ENCODE measurements at regions not wholly inside any gene's neighbourhood (a gene's known extent, or its start where the extent isn't known, plus 50 kb on each side); places are given as distances from the start of the nearest gene placed in this dataset.
"Not testable (repeated sequence)": the region's sequence is repeated elsewhere in the genome, so short reads cannot be mapped to it uniquely, and the experiment has no call there.

DNA sequence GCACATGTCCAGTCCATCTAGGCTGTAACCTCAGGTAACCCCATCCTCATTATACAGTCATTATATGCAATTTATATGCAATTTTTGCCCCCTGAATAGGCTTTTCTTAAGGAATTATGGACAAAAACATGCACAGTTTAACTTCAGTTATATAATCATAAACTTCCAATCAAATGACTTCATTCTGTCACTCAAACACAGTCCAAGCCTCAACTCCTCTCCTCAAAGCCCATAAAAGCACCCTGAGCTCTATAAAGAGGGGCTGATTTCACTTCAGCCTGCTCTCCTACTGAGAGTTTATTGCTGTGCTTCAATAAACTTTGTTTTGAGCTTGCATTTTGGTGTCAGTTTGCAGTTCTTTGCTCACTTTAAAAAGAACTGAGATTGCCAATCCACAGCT is 1805.5 kb downstream of the BRINP3 start:
- no peak for DNase-seq (ENCODE audit: low read depth, low spot score)

DNA sequence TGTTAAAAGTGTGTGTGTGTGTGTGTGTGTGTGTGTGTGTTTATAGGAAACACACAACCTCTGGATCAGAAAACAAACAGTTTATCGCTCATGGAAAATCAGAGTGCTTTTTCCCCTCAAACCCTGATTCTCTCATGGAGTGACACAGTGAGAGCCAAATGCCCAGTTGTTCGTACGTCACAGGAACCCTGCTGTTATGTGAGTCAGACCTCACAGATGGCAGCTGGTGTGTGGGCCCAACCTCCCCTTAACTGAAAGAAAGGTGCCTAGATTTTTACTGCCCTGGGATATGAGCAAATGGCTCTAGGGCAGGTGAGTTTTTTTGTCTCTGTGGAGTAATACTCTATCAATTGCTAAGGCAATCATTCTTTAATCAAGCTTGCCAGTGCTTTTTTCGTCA is 1788.1 kb downstream of the BRINP3 start:
- DNase-seq (ENCODE audit: low read depth, low spot score), result no peak

- DNase-seq (ENCODE audit: low read depth, low spot score), result no peak
Measured at GRCh38 chr1:188700116-188700515, 1777.5 kb downstream of the BRINP3 start.

- DNase-seq (ENCODE audit: low read depth, low spot score), result no peak
Measured at GRCh38 chr1:188706742-188707141, 1770.9 kb downstream of the BRINP3 start.

DNA sequence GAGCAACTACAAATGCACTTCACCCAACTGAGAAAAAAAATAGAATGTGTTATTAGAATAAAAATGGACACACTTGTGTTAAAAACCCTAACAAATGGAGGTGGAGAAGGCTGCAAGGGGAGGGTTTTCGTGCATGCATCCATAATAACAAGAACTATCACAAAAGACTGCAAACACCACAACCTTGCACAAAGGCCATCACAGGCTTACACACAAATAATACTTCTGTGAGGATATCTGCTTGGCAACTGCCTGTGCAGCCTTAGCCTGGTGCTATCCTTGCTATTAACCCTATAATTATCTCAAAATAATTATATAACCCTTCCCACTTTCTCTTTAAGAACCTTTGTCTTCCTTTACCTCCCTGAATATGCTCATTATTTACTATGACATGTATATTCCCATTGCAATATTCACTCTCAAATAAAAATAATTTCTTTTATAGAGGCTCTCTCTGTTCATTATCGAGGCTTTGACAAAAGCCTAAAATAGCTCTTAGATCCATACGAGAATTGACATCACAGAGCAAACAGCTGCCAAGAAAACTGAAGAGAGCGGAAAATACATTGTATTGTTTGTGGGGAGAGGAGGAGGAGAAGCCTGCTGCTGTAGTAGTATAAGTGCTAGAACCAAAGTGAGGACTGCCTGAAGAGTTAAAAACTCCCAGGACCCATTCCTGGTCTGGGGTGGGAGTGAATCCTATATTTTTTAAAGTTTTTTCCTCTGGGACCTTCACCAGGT is 1768.7 kb downstream of the BRINP3 start:
- DNase-seq (ENCODE audit: low read depth, low spot score), result no peak

GRCh38 chr1:188715566-188715965 is 1762.1 kb downstream of the BRINP3 start:
- DNase-seq (ENCODE audit: low read depth, low spot score), result no peak

DNA sequence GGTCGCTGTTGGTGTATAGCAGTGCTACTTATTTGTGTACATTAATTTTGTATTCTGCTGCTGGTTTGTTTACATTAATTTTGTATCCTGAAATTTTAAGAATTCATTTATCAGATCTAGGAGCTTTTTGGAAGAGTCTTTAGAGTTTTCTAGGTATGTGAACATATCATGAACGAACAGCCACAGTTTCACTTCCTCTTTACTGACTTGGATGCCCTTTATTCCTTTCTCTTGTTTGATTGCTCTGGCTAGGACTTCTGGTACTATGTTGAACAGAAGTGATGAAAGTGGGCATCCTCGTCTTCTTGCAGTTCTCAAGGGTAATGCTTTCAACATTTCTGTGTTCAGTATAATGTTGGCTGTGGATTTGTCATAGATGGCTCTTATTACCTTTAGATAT is 1757.9 kb downstream of the BRINP3 start:
- DNase-seq (ENCODE audit: low read depth, low spot score), result no peak

DNA sequence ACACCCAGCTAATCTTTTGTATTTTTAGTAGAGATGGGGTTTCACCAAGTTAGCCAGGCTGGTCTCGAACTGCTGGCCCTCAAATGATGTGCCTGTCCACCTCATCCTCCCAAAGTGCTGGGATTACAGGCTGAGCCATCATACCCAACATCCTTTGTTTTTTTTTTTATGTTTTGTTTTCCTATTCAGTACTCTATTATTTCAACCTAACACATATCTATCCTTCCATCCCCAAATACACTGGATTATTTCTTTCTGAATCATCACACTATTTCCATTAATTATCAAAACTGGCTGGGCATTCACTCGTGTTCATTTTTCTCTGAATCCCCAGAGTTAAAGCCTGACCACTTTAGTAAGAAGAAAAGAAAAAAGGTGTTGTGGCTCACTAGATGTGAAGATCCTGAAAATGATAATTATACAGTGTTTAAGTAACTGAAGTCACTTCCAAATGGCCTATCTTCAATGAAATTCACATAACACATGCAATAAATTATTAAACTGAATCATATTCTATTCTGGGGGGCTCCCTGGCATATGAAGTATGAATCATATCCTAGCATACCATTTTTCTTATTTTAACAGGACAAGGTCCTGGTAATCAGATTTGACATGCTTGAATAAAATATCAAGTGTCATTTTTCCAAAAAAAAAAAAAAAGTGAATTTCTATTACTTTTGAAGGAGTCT is 1754.2 kb downstream of the BRINP3 start:
- no peak for DNase-seq (ENCODE audit: low read depth, low spot score)

DNA sequence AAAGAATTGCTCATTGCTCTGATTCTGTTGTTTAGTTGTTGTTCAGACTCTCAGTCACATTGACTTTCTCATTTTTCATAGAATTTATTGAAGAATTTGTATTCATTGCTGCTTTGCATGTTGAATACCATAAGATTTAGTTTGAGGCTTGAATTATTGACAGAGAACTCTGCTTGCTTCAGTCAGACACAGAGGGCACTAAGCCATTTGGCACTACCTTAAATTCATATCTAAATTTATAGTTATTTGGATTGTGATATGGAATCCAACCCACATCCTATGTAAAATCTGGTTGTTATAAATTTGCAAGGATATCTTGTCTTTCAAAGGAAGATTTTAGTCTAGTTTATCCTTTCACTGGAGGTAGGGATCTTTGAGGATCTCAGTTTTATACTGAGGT is 1748.6 kb downstream of the BRINP3 start:
- DNase-seq (ENCODE audit: low read depth, low spot score), result no peak

- DNase-seq (ENCODE audit: low read depth, low spot score), result no peak
Measured at GRCh38 chr1:188735567-188735966, 1742.1 kb downstream of the BRINP3 start.

GRCh38 chr1:188749275-188749674 is 1728.4 kb downstream of the BRINP3 start:
- DNase-seq (ENCODE audit: low read depth, low spot score), result not testable (repeated sequence)

- not testable (repeated sequence) for DNase-seq (ENCODE audit: low read depth, low spot score)
Measured at GRCh38 chr1:188752027-188752426, 1725.6 kb downstream of the BRINP3 start.

DNA sequence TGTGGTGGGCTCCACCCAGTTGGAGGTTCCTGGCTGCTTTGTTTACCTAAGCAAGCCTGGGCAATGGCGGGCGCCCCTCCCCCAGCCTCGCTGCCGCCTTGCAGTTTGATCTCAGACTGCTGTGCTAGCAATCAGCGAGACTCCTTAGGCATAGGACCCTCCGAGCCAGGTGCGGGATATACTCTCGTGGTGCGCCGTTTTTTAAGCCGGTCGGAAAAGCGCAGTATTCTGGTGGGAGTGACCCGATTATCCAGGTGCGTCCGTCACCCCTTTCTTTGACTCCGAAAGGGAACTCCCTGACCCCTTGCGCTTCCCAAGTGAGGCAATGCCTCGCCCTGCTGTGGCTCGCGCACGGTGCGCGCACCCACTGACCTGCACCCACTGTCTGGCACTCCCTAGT is 1719.9 kb downstream of the BRINP3 start:
- not testable (repeated sequence) for DNase-seq (ENCODE audit: low read depth, low spot score)

GRCh38 chr1:188761226-188761625 is 1716.4 kb downstream of the BRINP3 start:
- no peak for DNase-seq (ENCODE audit: low read depth, low spot score)

DNA sequence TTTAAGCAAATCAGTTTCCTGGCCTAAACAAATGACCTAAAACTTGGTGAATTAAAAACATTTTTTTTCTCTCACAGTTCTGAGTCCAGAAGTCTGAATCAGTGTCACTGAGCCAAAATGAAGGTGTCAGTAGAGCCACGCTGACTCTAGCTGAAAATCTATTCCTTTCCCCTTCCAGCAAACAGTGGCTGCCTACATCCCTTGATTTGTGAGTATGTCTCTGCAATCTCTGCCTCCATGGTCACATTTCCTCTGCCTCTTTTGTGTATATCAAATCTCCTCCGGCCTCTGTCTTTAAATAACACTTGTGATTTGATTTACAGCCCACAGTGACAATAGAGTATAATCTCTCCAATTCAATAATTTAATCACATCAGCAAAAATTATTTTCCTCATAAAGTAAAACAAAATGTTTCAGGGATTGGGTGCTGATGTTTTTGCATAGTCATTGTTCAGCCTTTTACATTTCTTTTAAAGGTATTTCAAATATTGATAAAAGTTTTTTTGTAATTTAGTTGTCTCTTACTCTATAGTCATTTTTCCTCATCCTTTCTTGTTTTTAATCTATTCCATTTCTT is 1715.4 kb downstream of the BRINP3 start:
- no peak for DNase-seq (ENCODE audit: low read depth, low spot score)

DNA sequence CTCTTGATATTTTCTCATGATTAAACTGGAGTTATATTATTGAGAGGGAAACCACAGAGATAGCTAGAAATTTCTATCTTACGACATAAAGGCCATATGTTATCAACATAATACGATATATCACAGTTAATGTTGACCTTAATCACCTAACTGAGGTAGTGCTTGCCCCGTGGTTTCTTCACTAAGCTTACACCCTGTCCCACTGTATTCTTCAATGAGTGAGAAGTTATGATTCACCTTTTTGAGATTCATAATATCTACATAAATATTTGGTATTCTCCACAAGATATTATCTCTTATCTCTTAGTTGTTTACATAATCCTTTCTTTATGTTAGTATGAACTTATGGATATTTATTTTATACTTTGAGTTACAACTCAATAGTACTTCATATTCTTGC is 1714.1 kb downstream of the BRINP3 start:
- DNase-seq (ENCODE audit: low read depth, low spot score), result no peak

GRCh38 chr1:188769181-188769580 is 1708.5 kb downstream of the BRINP3 start:
- DNase-seq (ENCODE audit: low read depth, low spot score), result no peak

DNA sequence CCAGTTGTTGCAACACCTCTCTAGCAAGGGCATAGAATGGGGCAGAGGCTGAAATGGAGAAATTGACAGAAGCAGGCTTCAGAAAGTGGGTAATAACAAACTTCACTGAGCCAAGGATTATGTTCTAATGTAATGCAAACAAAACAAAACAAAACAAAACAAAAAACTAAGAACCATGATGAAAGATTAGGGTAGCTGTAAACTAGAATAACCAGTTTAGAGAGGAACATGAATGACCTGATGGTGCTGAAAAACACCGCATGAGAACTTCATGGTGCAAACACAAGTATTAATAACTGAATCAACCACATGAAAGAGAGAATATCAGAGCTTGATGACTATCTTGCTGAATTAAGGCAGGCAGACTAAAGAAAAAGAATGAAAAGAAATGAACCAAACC is 1707.7 kb downstream of the BRINP3 start:
- DNase-seq (ENCODE audit: low read depth, low spot score), result no peak

DNA sequence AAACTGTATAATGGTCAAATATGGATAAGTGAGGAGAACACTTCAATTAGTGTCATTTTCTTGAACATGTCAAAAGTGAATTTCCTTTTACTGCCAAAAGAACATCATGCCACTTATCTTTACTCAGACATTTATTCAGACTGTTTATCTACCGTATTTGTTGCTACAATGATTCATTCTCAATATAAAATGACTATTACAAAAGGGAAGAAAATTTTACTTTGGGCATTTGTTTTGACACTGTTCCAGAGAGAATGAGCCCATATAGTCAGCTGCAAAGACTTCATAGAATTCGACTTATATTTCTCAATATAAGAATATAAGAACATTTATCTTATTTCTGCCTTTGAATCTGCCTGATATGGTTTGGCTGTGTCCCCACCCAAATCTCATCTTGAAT is 1699.1 kb downstream of the BRINP3 start:
- no peak for DNase-seq (ENCODE audit: low read depth, low spot score)

- DNase-seq (ENCODE audit: low read depth, low spot score), result no peak
Measured at GRCh38 chr1:188782220-188782841, 1695.3 kb downstream of the BRINP3 start.

GRCh38 chr1:188794969-188795368 is 1682.7 kb downstream of the BRINP3 start:
- DNase-seq (ENCODE audit: low read depth, low spot score), result no peak

DNA sequence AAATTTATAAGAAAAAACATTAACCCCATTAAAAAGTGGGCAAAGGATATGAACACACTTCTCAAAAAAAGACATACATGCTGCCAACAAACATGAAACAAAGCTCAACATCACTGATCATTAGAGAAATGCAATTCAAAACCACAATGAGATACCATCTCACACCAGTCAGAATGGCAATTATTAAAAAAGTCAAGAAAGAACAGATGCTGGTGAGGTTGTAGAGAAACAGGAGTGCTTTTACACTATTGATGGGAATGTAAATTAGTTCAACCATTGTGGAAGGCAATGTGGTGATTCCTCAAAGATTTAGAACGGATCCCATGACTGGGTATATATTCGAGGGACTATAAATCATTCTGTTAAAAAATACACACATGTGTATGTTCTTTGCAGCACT is 1665.5 kb downstream of the BRINP3 start:
- not testable (repeated sequence) for DNase-seq (ENCODE audit: low read depth, low spot score)

Measured in pulmonary artery endothelial cell (primary cell).